Mammary epithelial cell (primary cell): ENCODE measurements at regions not wholly inside any gene's neighbourhood (a gene's known extent, or its start where the extent isn't known, plus 50 kb on each side); places are given as distances from the start of the nearest gene placed in this dataset.

Source experiments
- EZH2 ChIP-seq: IDR thresholded peaks from 2 replicates; pipeline ENCODE4 v1.6.1; 2012; ENCODE audit warnings: low read length, inconsistent platforms, borderline replicate concordance
- TF ChIP-seq, protein P1 (sequence below), 2 donors: IDR thresholded peaks in 1 of 2; conservative IDR thresholded peaks in 1 of 2; 2 replicates each; pipeline ENCODE4 v1.5.1; 2011 to 2012; ENCODE audit warnings: inconsistent platforms in 2 of 2, low read length in 2 of 2, mild to moderate bottlenecking in 2 of 2, control low read depth in 1 of 2, low read depth in 1 of 2; ENCODE audit not compliant: insufficient read depth in 1 of 2; ENCODE audit errors: extremely low read depth in 1 of 2

DNA sequence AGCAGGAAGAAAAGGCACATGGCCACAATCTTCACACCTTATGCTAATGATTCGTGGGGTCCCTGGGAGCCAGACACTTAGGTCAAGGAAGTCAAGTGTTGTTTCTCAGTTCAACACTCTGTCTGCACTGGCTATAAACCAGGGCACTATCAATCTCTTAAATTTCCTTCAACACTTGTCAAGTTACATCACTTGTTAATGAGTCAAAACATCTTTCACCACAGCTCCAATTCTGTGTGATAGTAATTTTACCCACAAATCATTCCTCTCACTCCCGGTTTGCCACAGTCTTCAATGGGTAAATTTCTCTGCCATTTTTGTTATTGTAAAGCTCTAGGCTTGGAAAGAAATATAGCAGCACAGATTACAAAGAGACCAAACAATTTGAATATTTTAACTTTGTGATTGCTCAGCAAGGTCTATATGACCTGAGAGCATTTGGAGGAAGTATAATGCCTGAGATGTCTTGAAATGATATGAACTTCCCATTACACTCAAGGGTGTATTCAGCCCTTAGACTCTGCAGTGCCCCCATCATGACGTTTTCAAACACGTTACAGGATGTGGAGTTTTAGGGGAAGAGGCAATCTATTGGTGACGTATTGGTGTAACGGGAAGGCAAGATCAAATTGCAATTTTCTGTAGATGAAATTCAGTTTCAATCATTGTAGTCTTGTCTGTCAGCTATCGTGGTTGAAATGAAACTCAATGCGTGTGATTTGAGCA, 78.7 kb downstream of the ICOS start:
- TF ChIP-seq, protein P1, sequence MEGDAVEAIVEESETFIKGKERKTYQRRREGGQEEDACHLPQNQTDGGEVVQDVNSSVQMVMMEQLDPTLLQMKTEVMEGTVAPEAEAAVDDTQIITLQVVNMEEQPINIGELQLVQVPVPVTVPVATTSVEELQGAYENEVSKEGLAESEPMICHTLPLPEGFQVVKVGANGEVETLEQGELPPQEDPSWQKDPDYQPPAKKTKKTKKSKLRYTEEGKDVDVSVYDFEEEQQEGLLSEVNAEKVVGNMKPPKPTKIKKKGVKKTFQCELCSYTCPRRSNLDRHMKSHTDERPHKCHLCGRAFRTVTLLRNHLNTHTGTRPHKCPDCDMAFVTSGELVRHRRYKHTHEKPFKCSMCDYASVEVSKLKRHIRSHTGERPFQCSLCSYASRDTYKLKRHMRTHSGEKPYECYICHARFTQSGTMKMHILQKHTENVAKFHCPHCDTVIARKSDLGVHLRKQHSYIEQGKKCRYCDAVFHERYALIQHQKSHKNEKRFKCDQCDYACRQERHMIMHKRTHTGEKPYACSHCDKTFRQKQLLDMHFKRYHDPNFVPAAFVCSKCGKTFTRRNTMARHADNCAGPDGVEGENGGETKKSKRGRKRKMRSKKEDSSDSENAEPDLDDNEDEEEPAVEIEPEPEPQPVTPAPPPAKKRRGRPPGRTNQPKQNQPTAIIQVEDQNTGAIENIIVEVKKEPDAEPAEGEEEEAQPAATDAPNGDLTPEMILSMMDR (conservative IDR thresholded peaks at IDR 0.05 in 1 of 2, IDR thresholded peaks at IDR 0.05 in 1 of 2; ENCODE audit: extremely low read depth in 1 of 2, insufficient read depth in 1 of 2, low read depth in 1 of 2, low read length in 2 of 2) = no peak
- no peak for TF ChIP-seq EZH2
